Upper lobe of right lung (tissue), 1 donor: ENCODE measurements at regions not wholly inside any gene's neighbourhood (a gene's known extent, or its start where the extent isn't known, plus 50 kb on each side); places are given as distances from the start of the nearest gene placed in this dataset.
A peak's percentile ranks its signal among the peaks of the same experiment; 100 is the strongest.

ENCODE experiments used
- ATAC-seq: fragments of 200-7000 bp; cut with Tn5 transposase; one replicate; pipeline ENCODE4 v1.9.1; 2020; ENCODE audit warnings: mild to moderate bottlenecking, moderate library complexity
- DNase-seq: peaks from one replicate; pipeline ENCODE4 v3.0.0-alpha.2; 2020
- H3K27ac ChIP-seq: fragments of 200-600 bp; one replicate; pipeline ENCODE4 v1.8.0; 2022
- H3K27me3 ChIP-seq: fragments of 200-600 bp; one replicate; pipeline ENCODE4 v1.8.0; 2022; ENCODE audit warnings: mild to moderate bottlenecking
- H3K36me3 ChIP-seq: fragments of 200-600 bp; one replicate; pipeline ENCODE4 v1.8.0; 2022
- H3K4me1 ChIP-seq: fragments of 200-600 bp; one replicate; pipeline ENCODE4 v1.8.0; 2022
- H3K4me3 ChIP-seq: fragments of 200-600 bp; one replicate; pipeline ENCODE4 v1.8.0; 2022; ENCODE audit warnings: mild to moderate bottlenecking
- H3K9me3 ChIP-seq: fragments of 200-600 bp; one replicate; pipeline ENCODE4 v1.8.0; 2022
- CTCF ChIP-seq: fragments of 200-600 bp; IDR thresholded peaks from one replicate; pipeline ENCODE4 v1.8.0; 2022; ENCODE audit warnings: antibody characterized with exemption
- intact Hi-C: fragments of 100-400 bp; cut with DNase I; formaldehyde crosslinking; loops from one replicate; pipeline ENCODE4 v1.11.0; 2022
- donor health status: DM: no; HTN: yes; CAD: no; lungs with severe emphysema.

- Histone ChIP-seq H3K4me1 (no peaks in the 10 kb centered on the region), H3K27me3 (no peaks in the 10 kb centered on the region), H3K4me3 (no peak overlapping the region), H3K36me3 (no peaks in the 10 kb centered on the region), H3K9me3 (no peaks in the 10 kb centered on the region), H3K27ac (no peak overlapping the region)
- no peak for TF ChIP-seq CTCF
- intact Hi-C loops = no loop called here
- ATAC-seq (no peak), DNase-seq (no peak)
Observed at GRCh38 chr7:46996972-46997371, 584.9 kb downstream of the TNS3 start.

- intact Hi-C loops = no loop called here
- Histone ChIP-seq H3K9me3 (no peaks in the 10 kb centered on the region), H3K4me3 (no peak overlapping the region), H3K27me3 (no peaks in the 10 kb centered on the region), H3K36me3 (no peaks in the 10 kb centered on the region), H3K4me1 (no peaks in the 10 kb centered on the region), H3K27ac (no peak overlapping the region)
- DNase-seq (no peak), ATAC-seq (peak; percentile 45)
- no peak for TF ChIP-seq CTCF
Observed at GRCh38 chr7:46993396-46993795, 588.5 kb downstream of the TNS3 start.

- Histone ChIP-seq H3K36me3 (no peaks in the 10 kb centered on the region), H3K27ac (no peak overlapping the region), H3K4me1 (no peaks in the 10 kb centered on the region), H3K9me3 (no peaks in the 10 kb centered on the region), H3K4me3 (no peak overlapping the region), H3K27me3 (no peaks in the 10 kb centered on the region)
- intact Hi-C loops = no loop called here
- ATAC-seq (no peak), DNase-seq (no peak)
- no peak for TF ChIP-seq CTCF
Observed at GRCh38 chr7:46990761-46991160, 591.1 kb downstream of the TNS3 start.

GRCh38 chr7:46989247-46989646 lies 592.7 kb downstream of the TNS3 start:
- TF ChIP-seq CTCF = no peak
- no peaks in the 10 kb centered on the region for H3K9me3 ChIP-seq
- no peak for DNase-seq
- no peak overlapping the region for H3K27ac ChIP-seq
- no peak for ATAC-seq
- no peaks in the 10 kb centered on the region for H3K36me3 ChIP-seq
- H3K4me3 ChIP-seq = no peak overlapping the region
- no peaks in the 10 kb centered on the region for H3K4me1 ChIP-seq
- intact Hi-C loops = no loop called here
- no peaks in the 10 kb centered on the region for H3K27me3 ChIP-seq

GRCh38 chr7:46982928-46983327 lies 599.0 kb downstream of the TNS3 start:
- Histone ChIP-seq H3K9me3 (no peaks in the 10 kb centered on the region), H3K27ac (no peak overlapping the region), H3K4me3 (no peak overlapping the region), H3K36me3 (no peaks in the 10 kb centered on the region), H3K4me1 (no peaks in the 10 kb centered on the region), H3K27me3 (no peaks in the 10 kb centered on the region)
- intact Hi-C loops = no loop called here
- no peak for TF ChIP-seq CTCF
- ATAC-seq (no peak), DNase-seq (no peak)

- intact Hi-C loops = no loop called here
- no peaks in the 10 kb centered on the region for H3K4me1 ChIP-seq
- H3K4me3 ChIP-seq = no peak overlapping the region
- H3K36me3 ChIP-seq = no peaks in the 10 kb centered on the region
- DNase-seq (no peak), ATAC-seq (no peak)
- no peaks in the 10 kb centered on the region for H3K9me3 ChIP-seq
- H3K27me3 ChIP-seq = no peaks in the 10 kb centered on the region
- TF ChIP-seq CTCF = no peak
- H3K27ac ChIP-seq = no peak overlapping the region
Observed at GRCh38 chr7:46979439-46979838, 602.5 kb downstream of the TNS3 start.
